ENCODE measurements at regions not wholly inside any gene's neighbourhood (a gene's known extent, or its start where the extent isn't known, plus 50 kb on each side); places are given as distances from the start of the nearest gene placed in this dataset.

DNA sequence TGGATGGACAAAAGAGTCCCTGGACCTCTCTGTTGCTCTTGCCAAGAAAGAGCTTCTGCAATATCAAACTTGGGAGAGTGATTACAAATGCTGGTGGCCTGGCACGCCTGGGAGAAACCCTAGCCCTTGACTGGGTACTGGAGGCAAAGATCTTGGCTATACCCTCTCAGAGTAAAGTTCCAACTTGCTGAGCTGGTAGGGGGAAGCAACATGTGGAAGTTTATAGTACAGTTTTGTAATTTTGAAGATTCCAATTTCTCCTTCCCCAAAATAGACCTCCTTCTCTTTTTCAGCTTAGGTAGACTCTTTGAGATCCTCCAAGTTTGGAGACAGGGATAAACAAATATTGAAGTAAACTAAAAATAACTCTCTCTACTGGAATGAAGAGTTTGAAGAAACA lies 645.3 kb downstream of the NR4A2 start:
- Histone ChIP-seq H3K9me3 (ENCODE audit: control insufficient read depth, low read length) (no peaks in the 10 kb centered on the region), H3K27me3 (ENCODE audit: control insufficient read depth, insufficient read depth, low read length) (no peaks in the 10 kb centered on the region), H3K4me3 (ENCODE audit: low read length) (no peak overlapping the region), H3K4me1 (ENCODE audit: control insufficient read depth, insufficient read depth, low read length) (no peaks in the 10 kb centered on the region), H3K36me3 (ENCODE audit: control insufficient read depth, insufficient read depth, low read length) (no peaks in the 10 kb centered on the region), H3K9ac (ENCODE audit: low read length) (no peak overlapping the region)

DNA sequence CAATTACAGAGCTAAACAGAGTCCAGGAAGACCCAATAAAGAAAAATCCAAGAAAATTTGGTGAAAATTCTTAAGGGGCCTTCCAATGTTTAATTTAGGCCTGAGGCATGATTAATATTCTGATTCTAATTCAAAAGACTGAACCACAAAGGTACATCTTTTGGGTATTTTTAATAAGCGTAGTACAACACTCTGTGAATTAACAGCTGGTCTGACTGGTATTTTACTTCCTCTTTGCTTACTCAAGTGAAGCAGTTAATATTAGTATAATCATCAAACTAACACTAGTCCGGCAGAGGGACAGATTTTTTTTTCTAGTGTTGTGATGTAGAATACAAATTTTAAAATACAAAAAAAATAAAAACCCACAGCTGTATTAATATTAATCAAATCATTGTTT lies 652.9 kb downstream of the NR4A2 start:
- no peaks in the 10 kb centered on the region for H3K36me3 ChIP-seq (ENCODE audit: control insufficient read depth, insufficient read depth, low read length)
- H3K9me3 ChIP-seq (ENCODE audit: control insufficient read depth, low read length), result no peaks in the 10 kb centered on the region
- no peak overlapping the region for H3K9ac ChIP-seq (ENCODE audit: low read length)
- H3K27me3 ChIP-seq (ENCODE audit: control insufficient read depth, insufficient read depth, low read length), result no peaks in the 10 kb centered on the region
- no peaks in the 10 kb centered on the region for H3K4me1 ChIP-seq (ENCODE audit: control insufficient read depth, insufficient read depth, low read length)
- H3K4me3 ChIP-seq (ENCODE audit: low read length), result no peak overlapping the region

- Histone ChIP-seq H3K9me3 (ENCODE audit: control insufficient read depth, low read length) (no peaks in the 10 kb centered on the region), H3K4me3 (ENCODE audit: low read length) (no peak overlapping the region), H3K27me3 (ENCODE audit: control insufficient read depth, insufficient read depth, low read length) (no peaks in the 10 kb centered on the region), H3K9ac (ENCODE audit: low read length) (no peak overlapping the region), H3K4me1 (ENCODE audit: control insufficient read depth, insufficient read depth, low read length) (no peaks in the 10 kb centered on the region), H3K36me3 (ENCODE audit: control insufficient read depth, insufficient read depth, low read length) (no peaks in the 10 kb centered on the region)
These were observed 656.6 kb downstream of the NR4A2 start for GRCh38 chr2:155675920-155676319.

- no peaks in the 10 kb centered on the region for H3K4me1 ChIP-seq (ENCODE audit: control insufficient read depth, insufficient read depth, low read length)
- no peaks in the 10 kb centered on the region for H3K27me3 ChIP-seq (ENCODE audit: control insufficient read depth, insufficient read depth, low read length)
- H3K9me3 ChIP-seq (ENCODE audit: control insufficient read depth, low read length), result no peaks in the 10 kb centered on the region
These were observed 666.8 kb downstream of the NR4A2 start for GRCh38 chr2:155665704-155666103.

GRCh38 chr2:155663265-155663664 lies 669.3 kb downstream of the NR4A2 start:
- Histone ChIP-seq H3K27me3 (ENCODE audit: control insufficient read depth, insufficient read depth, low read length) (no peaks in the 10 kb centered on the region), H3K36me3 (ENCODE audit: control insufficient read depth, insufficient read depth, low read length) (no peaks in the 10 kb centered on the region), H3K9me3 (ENCODE audit: control insufficient read depth, low read length) (no peaks in the 10 kb centered on the region), H3K4me3 (ENCODE audit: low read length) (no peak overlapping the region), H3K9ac (ENCODE audit: low read length) (no peak overlapping the region), H3K4me1 (ENCODE audit: control insufficient read depth, insufficient read depth, low read length) (no peaks in the 10 kb centered on the region)

More at GRCh38 chr2:155665704-155666103, 666.8 kb downstream of the NR4A2 start:
- no peaks in the 10 kb centered on the region for H3K36me3 ChIP-seq (ENCODE audit: control insufficient read depth, insufficient read depth, low read length)
- no peak overlapping the region for H3K9ac ChIP-seq (ENCODE audit: low read length)
- H3K4me3 ChIP-seq (ENCODE audit: low read length), result no peak overlapping the region

GRCh38 chr2:155662224-155662623 lies 670.3 kb downstream of the NR4A2 start:
- Histone ChIP-seq H3K4me3 (ENCODE audit: low read length) (no peak overlapping the region), H3K27me3 (ENCODE audit: control insufficient read depth, insufficient read depth, low read length) (no peaks in the 10 kb centered on the region), H3K9me3 (ENCODE audit: control insufficient read depth, low read length) (no peaks in the 10 kb centered on the region), H3K4me1 (ENCODE audit: control insufficient read depth, insufficient read depth, low read length) (no peaks in the 10 kb centered on the region), H3K36me3 (ENCODE audit: control insufficient read depth, insufficient read depth, low read length) (no peaks in the 10 kb centered on the region), H3K9ac (ENCODE audit: low read length) (no peak overlapping the region)

GRCh38 chr2:155653176-155653575 lies 679.3 kb downstream of the NR4A2 start:
- Histone ChIP-seq H3K4me3 (ENCODE audit: low read length) (no peak overlapping the region), H3K4me1 (ENCODE audit: control insufficient read depth, insufficient read depth, low read length) (no peaks in the 10 kb centered on the region), H3K36me3 (ENCODE audit: control insufficient read depth, insufficient read depth, low read length) (no peaks in the 10 kb centered on the region), H3K27me3 (ENCODE audit: control insufficient read depth, insufficient read depth, low read length) (no peaks in the 10 kb centered on the region), H3K9me3 (ENCODE audit: control insufficient read depth, low read length) (no peaks in the 10 kb centered on the region), H3K9ac (ENCODE audit: low read length) (no peak overlapping the region)

GRCh38 chr2:155651851-155652250 lies 680.7 kb downstream of the NR4A2 start:
- Histone ChIP-seq H3K4me3 (ENCODE audit: low read length) (no peak overlapping the region), H3K9ac (ENCODE audit: low read length) (no peak overlapping the region), H3K9me3 (ENCODE audit: control insufficient read depth, low read length) (no peaks in the 10 kb centered on the region), H3K36me3 (ENCODE audit: control insufficient read depth, insufficient read depth, low read length) (no peaks in the 10 kb centered on the region), H3K27me3 (ENCODE audit: control insufficient read depth, insufficient read depth, low read length) (no peaks in the 10 kb centered on the region), H3K4me1 (ENCODE audit: control insufficient read depth, insufficient read depth, low read length) (no peaks in the 10 kb centered on the region)

- no peak overlapping the region for H3K9ac ChIP-seq (ENCODE audit: low read length)
- H3K4me1 ChIP-seq (ENCODE audit: control insufficient read depth, insufficient read depth, low read length), result no peaks in the 10 kb centered on the region
- H3K4me3 ChIP-seq (ENCODE audit: low read length), result no peak overlapping the region
- H3K9me3 ChIP-seq (ENCODE audit: control insufficient read depth, low read length), result no peaks in the 10 kb centered on the region
- no peaks in the 10 kb centered on the region for H3K27me3 ChIP-seq (ENCODE audit: control insufficient read depth, insufficient read depth, low read length)
- H3K36me3 ChIP-seq (ENCODE audit: control insufficient read depth, insufficient read depth, low read length), result no peaks in the 10 kb centered on the region
These were observed 686.7 kb downstream of the NR4A2 start for GRCh38 chr2:155645791-155646190.

DNA sequence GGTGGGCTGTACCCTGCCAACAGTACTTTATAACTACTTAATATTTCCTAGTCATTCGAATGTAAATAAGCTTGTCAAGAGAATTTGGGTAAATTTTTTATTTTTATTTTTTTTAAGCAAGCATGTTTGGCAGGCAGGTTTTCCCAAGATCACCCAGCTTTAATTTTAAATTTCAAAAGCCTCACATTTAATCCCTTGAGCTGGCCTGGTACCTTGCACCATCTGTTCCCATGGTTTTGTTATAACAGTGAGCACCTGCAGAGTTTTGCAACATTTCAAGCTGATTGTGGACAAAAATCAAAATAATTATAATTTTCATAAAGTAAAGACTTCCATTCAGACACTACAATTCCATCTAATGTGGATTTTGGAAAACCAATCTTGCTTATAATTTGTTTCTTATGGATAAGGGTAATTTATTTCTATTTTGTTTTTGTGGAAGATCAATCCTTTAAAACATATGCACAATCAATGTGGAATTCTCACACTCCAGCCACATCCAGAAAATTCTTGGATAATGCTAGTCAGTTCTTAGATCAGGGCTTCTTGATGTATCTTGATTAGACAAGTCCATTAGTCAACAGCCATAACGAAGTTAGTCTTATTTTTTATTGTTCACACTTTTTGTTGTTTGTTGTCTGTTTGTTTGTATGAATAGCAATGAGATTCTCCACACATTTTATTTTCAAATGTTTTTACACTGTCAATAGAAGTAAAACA lies 689.3 kb downstream of the NR4A2 start:
- H3K9me3 ChIP-seq (ENCODE audit: control insufficient read depth, low read length), result no peaks in the 10 kb centered on the region
- H3K9ac ChIP-seq (ENCODE audit: low read length), result no peak overlapping the region
- no peaks in the 10 kb centered on the region for H3K4me1 ChIP-seq (ENCODE audit: control insufficient read depth, insufficient read depth, low read length)
- no peaks in the 10 kb centered on the region for H3K36me3 ChIP-seq (ENCODE audit: control insufficient read depth, insufficient read depth, low read length)
- H3K27me3 ChIP-seq (ENCODE audit: control insufficient read depth, insufficient read depth, low read length), result no peaks in the 10 kb centered on the region
- no peak overlapping the region for H3K4me3 ChIP-seq (ENCODE audit: low read length)

DNA sequence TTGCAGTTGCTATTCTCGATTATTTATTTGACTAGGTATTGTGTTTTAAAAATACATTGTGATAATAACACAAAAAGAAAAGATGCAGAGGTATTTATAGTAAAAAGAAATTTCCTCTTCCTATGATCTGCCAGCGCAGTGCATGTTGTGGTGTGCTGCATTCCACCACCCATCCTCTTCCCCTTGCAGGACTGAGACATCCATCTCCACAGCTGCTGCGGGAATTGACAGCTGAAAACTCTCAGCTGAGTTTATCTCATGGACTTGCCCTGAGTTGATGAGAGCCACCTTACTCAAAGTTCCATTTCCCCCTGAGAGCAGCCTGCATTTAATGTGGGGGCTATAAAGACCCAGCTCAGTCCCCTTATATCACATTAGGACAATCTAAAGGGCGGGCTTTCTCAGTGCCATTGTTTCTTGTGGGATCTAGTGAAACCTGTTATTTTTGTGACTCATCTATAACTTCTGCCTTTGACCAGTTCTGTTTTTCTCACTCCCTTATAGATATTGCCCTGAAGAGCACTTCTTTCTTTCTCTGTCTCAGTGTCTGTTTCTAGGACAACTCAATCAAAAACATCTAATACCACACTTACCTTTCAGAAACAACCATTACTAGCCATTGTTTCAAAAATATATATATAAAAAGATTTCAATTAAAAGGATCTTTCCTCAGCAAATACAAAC lies 698.5 kb downstream of the NR4A2 start:
- Histone ChIP-seq H3K9me3 (ENCODE audit: control insufficient read depth, low read length) (no peaks in the 10 kb centered on the region), H3K4me1 (ENCODE audit: control insufficient read depth, insufficient read depth, low read length) (no peaks in the 10 kb centered on the region), H3K27me3 (ENCODE audit: control insufficient read depth, insufficient read depth, low read length) (no peaks in the 10 kb centered on the region), H3K36me3 (ENCODE audit: control insufficient read depth, insufficient read depth, low read length) (no peaks in the 10 kb centered on the region), H3K4me3 (ENCODE audit: low read length) (no peak overlapping the region), H3K9ac (ENCODE audit: low read length) (no peak overlapping the region)

GRCh38 chr2:155633060-155633839 lies 699.3 kb downstream of the NR4A2 start:
- Histone ChIP-seq H3K4me3 (ENCODE audit: low read length) (no peak overlapping the region), H3K9me3 (ENCODE audit: control insufficient read depth, low read length) (no peaks in the 10 kb centered on the region), H3K4me1 (ENCODE audit: control insufficient read depth, insufficient read depth, low read length) (no peaks in the 10 kb centered on the region), H3K9ac (ENCODE audit: low read length) (no peak overlapping the region), H3K36me3 (ENCODE audit: control insufficient read depth, insufficient read depth, low read length) (no peaks in the 10 kb centered on the region), H3K27me3 (ENCODE audit: control insufficient read depth, insufficient read depth, low read length) (no peaks in the 10 kb centered on the region)
